GM19043 (cell line): ENCODE measurements at regions not wholly inside any gene's neighbourhood (a gene's known extent, or its start where the extent isn't known, plus 50 kb on each side); places are given as distances from the start of the nearest gene placed in this dataset.

Experiments used
- ATAC-seq: cut with Tn5 transposase; IDR thresholded peaks from one replicate; pipeline ENCODE4 v1.9.1; 2021; ENCODE audit warnings: low read depth; ENCODE audit not compliant: unreplicated experiment

- ATAC-seq: no peak
Measured at GRCh38 chr2:120826716-120827410, 91.2 kb downstream of the GLI2 start.

- no peak for ATAC-seq
Measured at GRCh38 chr2:120828066-120828465, 92.4 kb downstream of the GLI2 start.

GRCh38 chr2:120828829-120829632, 93.4 kb downstream of the GLI2 start:
- ATAC-seq: no peak

- no peak for ATAC-seq
Measured at GRCh38 chr2:120829633-120830025, 94.0 kb downstream of the GLI2 start.

GRCh38 chr2:120830096-120830830, 94.6 kb downstream of the GLI2 start:
- ATAC-seq: no peak

GRCh38 chr2:120831086-120831485, 95.4 kb downstream of the GLI2 start:
- no peak for ATAC-seq

GRCh38 chr2:120831891-120832290, 96.2 kb downstream of the GLI2 start:
- no peak for ATAC-seq

GRCh38 chr2:120832296-120833070, 96.8 kb downstream of the GLI2 start:
- no peak for ATAC-seq

- ATAC-seq: no peak
Measured at GRCh38 chr2:120833127-120833675, 97.5 kb downstream of the GLI2 start.

- no peak for ATAC-seq
Measured at GRCh38 chr2:120834206-120834605, 98.5 kb downstream of the GLI2 start.

- no peak for ATAC-seq
Measured at GRCh38 chr2:120836281-120836680, 100.6 kb downstream of the GLI2 start.

- no peak for ATAC-seq
Measured at GRCh38 chr2:120840795-120841487, 105.3 kb downstream of the GLI2 start.

GRCh38 chr2:120842456-120843439, 107.1 kb downstream of the GLI2 start:
- no peak for ATAC-seq

GRCh38 chr2:120844070-120844738, 108.5 kb downstream of the GLI2 start:
- ATAC-seq: no peak

- ATAC-seq: no peak
Measured at GRCh38 chr2:120845277-120845676, 109.6 kb downstream of the GLI2 start.

- no peak for ATAC-seq
Measured at GRCh38 chr2:120846406-120847095, 110.9 kb downstream of the GLI2 start.

GRCh38 chr2:120847700-120848321, 112.1 kb downstream of the GLI2 start:
- no peak for ATAC-seq
